K562 (cell line): ENCODE measurements at regions not wholly inside any gene's neighbourhood (a gene's known extent, or its start where the extent isn't known, plus 50 kb on each side); places are given as distances from the start of the nearest gene placed in this dataset.

Experiments used
- ATAC-seq: fragments of 200-7000 bp; cut with Tn5 transposase; 3 replicates; pipeline ENCODE4 v1.9.1; 2020; ENCODE audit warnings: moderate library complexity
- BruUV-seq: library from RNA; stranded (reverse); fragments of 400-500 nt; replicated peaks from 2 replicates; lab custom pipeline; 2021; lab: Mats Ljungman, UMichigan
- CTCF ChIA-PET: fragments of 300-600 bp; formaldehyde crosslinking; extraction: SDS; loops from one replicate; lab custom pipeline; 2021; ENCODE audit warnings: low intra/inter-chr PET ratio; lab: Yijun Ruan, JAX
- POLR2A ChIA-PET: fragments of 300-600, 350-650 bp; sonication (Branson Sonifier 250); formaldehyde crosslinking; extraction: SDS; loops from one replicate; lab custom pipeline; 2021; ENCODE audit warnings: antibody characterized with exemption, inconsistent platforms; lab: Yijun Ruan, JAX
- DNase-seq, 4 experiments: peaks; one replicate each; pipeline versions ENCODE4 v3.0.0 to v3.0.0-alpha.2; 2011 to 2018; ENCODE audit warnings: low spot score in 3 of 4, mixed read lengths in 3 of 4; ENCODE audit errors: extremely low read depth in 1 of 4
- FAIRE-seq: peaks from 2 replicates; lab custom pipeline; 2011; peaks lifted over from hg19 to GRCh38; lab: Jason Lieb, UNC
- H2AFZ ChIP-seq: 2 replicates; pipeline ENCODE4 v1.6.0; 2011; ENCODE audit warnings: low read depth, low read length, control low read depth, inconsistent platforms
- H3K27ac ChIP-seq: fragments of 200-600 bp; 3 replicates; pipeline ENCODE4 v1.8.0; 2011; ENCODE audit warnings: low read depth, mild to moderate bottlenecking, control low read depth, inconsistent platforms, low read length, moderate library complexity, mixed read lengths; ENCODE audit errors: extremely low read depth
- H3K27me3 ChIP-seq, 2 experiments: fragments of 300-600 bp in 1 of 2; 2 replicates in 1 of 2; 3 replicates in 1 of 2; pipeline versions ENCODE4 v1.6.0 to v1.8.0; 2011; ENCODE audit warnings: inconsistent platforms in 2 of 2, low read length in 2 of 2, mild to moderate bottlenecking in 1 of 2, mixed read lengths in 1 of 2, moderate library complexity in 1 of 2; ENCODE audit not compliant: control insufficient read depth in 2 of 2, insufficient read depth in 2 of 2
- H3K36me3 ChIP-seq: fragments of 300-600 bp; 3 replicates; pipeline ENCODE4 v1.8.0; 2011; ENCODE audit warnings: mild to moderate bottlenecking, low read length, inconsistent platforms; ENCODE audit not compliant: control insufficient read depth, insufficient read depth
- H3K4me1 ChIP-seq, 2 experiments: fragments of 200-600 bp in 1 of 2; replicated peaks in 1 of 2; 2 replicates in 1 of 2; 3 replicates in 1 of 2; pipeline versions ENCODE4 v1.5.1 to v1.8.0; 2011; ENCODE audit warnings: inconsistent platforms in 2 of 2, low read length in 2 of 2, mild to moderate bottlenecking in 1 of 2, mixed read lengths in 1 of 2, moderate library complexity in 1 of 2; ENCODE audit not compliant: control insufficient read depth in 2 of 2, insufficient read depth in 2 of 2
- H3K4me2 ChIP-seq: 2 replicates; pipeline ENCODE4 v1.6.1; 2011; ENCODE audit warnings: low read length, control low read depth, inconsistent platforms, mixed read lengths; ENCODE audit not compliant: insufficient read depth
- H3K4me3 ChIP-seq: fragments of 200-600 bp; sonication (generic), shearing (Covaris generic); 2 replicates; pipeline ENCODE4 v1.5.1; 2016; ENCODE audit warnings: control low read depth, inconsistent platforms
- H3K79me2 ChIP-seq: fragments of 200-600 bp; 3 replicates; pipeline ENCODE4 v1.8.0; 2011; ENCODE audit warnings: low read length, inconsistent platforms; ENCODE audit not compliant: control insufficient read depth, insufficient read depth
- H3K9ac ChIP-seq, 2 experiments: 2 replicates each; pipeline versions ENCODE4 v1.6.0 to v1.6.1; 2011; ENCODE audit warnings: low read depth in 2 of 2, low read length in 2 of 2, control low read depth in 1 of 2, inconsistent platforms in 1 of 2, mild to moderate bottlenecking in 1 of 2, mixed read lengths in 1 of 2; ENCODE audit not compliant: insufficient read depth in 1 of 2
- H3K9me1 ChIP-seq: one replicate; pipeline ENCODE4 v1.6.0; 2011; ENCODE audit warnings: inconsistent platforms, mild to moderate bottlenecking, low read length, moderate library complexity; ENCODE audit not compliant: control insufficient read depth, insufficient read depth
- H3K9me3 ChIP-seq: replicated peaks from 2 replicates; pipeline ENCODE4 v1.5.1; 2011; ENCODE audit warnings: low read depth, low read length, inconsistent platforms; ENCODE audit not compliant: control insufficient read depth, insufficient read depth
- H4K20me1 ChIP-seq: replicated peaks from 2 replicates; pipeline ENCODE4 v1.6.1; 2011; ENCODE audit warnings: low read length, inconsistent platforms, mixed read lengths; ENCODE audit not compliant: control insufficient read depth, insufficient read depth
- CBFA2T3 ChIP-seq: fragments of 450-650 bp; IDR thresholded peaks from 2 replicates; pipeline ENCODE4 v1.6.1; 2017
- DIDO1 ChIP-seq: fragments of 450-650 bp; IDR thresholded peaks from 2 replicates; pipeline ENCODE4 v1.6.1; 2016; ENCODE audit warnings: low read depth, missing biosample characterization, missing genetic modification characterization
- DMBX1 ChIP-seq: fragments of 250-450 bp; sonication (Bioruptor Pico); IDR thresholded peaks from 2 replicates; pipeline ENCODE4 v1.8.0; 2022; ENCODE audit warnings: inconsistent platforms, mild to moderate bottlenecking, moderate library complexity, borderline replicate concordance
- EGR1 ChIP-seq: fragments of 450-650 bp; conservative IDR thresholded peaks from 2 replicates; pipeline ENCODE4 v1.6.1; 2017; ENCODE audit warnings: mild to moderate bottlenecking
- HDGF ChIP-seq: fragments of 450-650 bp; IDR thresholded peaks from 2 replicates; pipeline ENCODE4 v1.6.1; 2016
- HIVEP1 ChIP-seq: fragments of 250-450 bp; sonication (Bioruptor Pico); IDR thresholded peaks from 2 replicates; pipeline ENCODE4 v1.4.0; 2020; ENCODE audit warnings: mild to moderate bottlenecking
- NCOA2 ChIP-seq, 2 experiments: fragments of 450-650 bp; IDR thresholded peaks; 2 replicates each; pipeline ENCODE4 v1.6.1; 2018; ENCODE audit warnings: mild to moderate bottlenecking in 2 of 2, moderate library complexity in 1 of 2; ENCODE audit not compliant: partially characterized antibody in 2 of 2
- NFE2L1 ChIP-seq: fragments of 450-650 bp; IDR thresholded peaks from 2 replicates; pipeline ENCODE4 v1.6.1; 2016; ENCODE audit warnings: missing genetic modification characterization, low read depth, mild to moderate bottlenecking, missing compliant biosample characterization, moderate library complexity, borderline replicate concordance
- NFYB ChIP-seq: IDR thresholded peaks from 2 replicates; pipeline ENCODE4 v1.6.1; 2011; ENCODE audit warnings: mild to moderate bottlenecking, moderate library complexity; ENCODE audit not compliant: insufficient read length; ENCODE audit errors: extremely low read depth
- RBM14 ChIP-seq: fragments of 200-400 bp; formaldehyde crosslinking; IDR thresholded peaks from 2 replicates; pipeline ENCODE4 v1.6.1; 2018; ENCODE audit warnings: low read depth, mild to moderate bottlenecking, low read length, moderate library complexity, borderline replicate concordance; ENCODE audit not compliant: insufficient read depth
- ZNF263 ChIP-seq: sonication (generic); formaldehyde crosslinking; IDR thresholded peaks from 2 replicates; pipeline ENCODE4 v1.8.0; 2022; ENCODE audit warnings: mild to moderate bottlenecking, missing genetic modification reagents, borderline replicate concordance
- ZNF511 ChIP-seq: sonication (generic); formaldehyde crosslinking; IDR thresholded peaks from 2 replicates; pipeline ENCODE4 v1.8.0; 2022; ENCODE audit warnings: mild to moderate bottlenecking, missing genetic modification reagents
- WGBS: fragments of 100-300 bp; shearing (Covaris generic); methylation state at CpG from one replicate; pipeline ENCODE4 v1.1.6; 2016; ENCODE audit warnings: low coverage, mixed read lengths; ENCODE audit not compliant: insufficient coverage; ENCODE audit errors: missing lambda C conversion rate; 5-methylcytosine and 5-hydroxymethylcytosine counted together
- in situ Hi-C: fragments of 300-500 bp; cut with MboI; formaldehyde crosslinking; loops from 4 replicates; pipeline ENCODE4 v1.15.0; 2018; ENCODE audit warnings: inconsistent platforms, mixed read lengths
- intact Hi-C: fragments of 100-400 bp; cut with micrococcal nuclease; formaldehyde crosslinking; loops from 2 replicates; pipeline ENCODE4 v1.14.2; 2022
- TF ChIP-seq, protein P1 (sequence below), 2 experiments: fragments of 450-650 bp in 1 of 2; sonication (generic) in 1 of 2; formaldehyde crosslinking; conservative IDR thresholded peaks; 2 replicates each; pipeline versions ENCODE4 v1.4.0 to v1.8.1; 2020 to 2022; ENCODE audit warnings: mild to moderate bottlenecking in 1 of 2, missing genetic modification reagents in 1 of 2
- TF ChIP-seq, protein P2 (sequence below): IDR thresholded peaks from 3 replicates; pipeline ENCODE4 v1.6.1; 2011; ENCODE audit warnings: borderline replicate concordance, mild to moderate bottlenecking; ENCODE audit not compliant: insufficient read length, insufficient read depth

- in situ Hi-C loops = no loop called here
- ATAC-seq = no peak
- no peaks in the 10 kb centered on the region for H3K9me1 ChIP-seq
Observed at GRCh38 chr7:52501696-52502095, 533.7 kb upstream of the POM121L12 start.

GRCh38 chr7:52500841-52501240, 534.6 kb upstream of the POM121L12 start:
- intact Hi-C loops = no loop called here
- WGBS = 6% methylated on average over 3 of the region's 3 CpGs
- no TSS peak for BruUV-seq
- TF ChIP-seq, protein P1, sequence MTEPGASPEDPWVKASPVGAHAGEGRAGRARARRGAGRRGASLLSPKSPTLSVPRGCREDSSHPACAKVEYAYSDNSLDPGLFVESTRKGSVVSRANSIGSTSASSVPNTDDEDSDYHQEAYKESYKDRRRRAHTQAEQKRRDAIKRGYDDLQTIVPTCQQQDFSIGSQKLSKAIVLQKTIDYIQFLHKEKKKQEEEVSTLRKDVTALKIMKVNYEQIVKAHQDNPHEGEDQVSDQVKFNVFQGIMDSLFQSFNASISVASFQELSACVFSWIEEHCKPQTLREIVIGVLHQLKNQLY (CRISPR knock-in tag; conservative IDR thresholded peaks at IDR 0.05) = no peak
- TF ChIP-seq DMBX1 (CRISPR knock-in tag) (no peak), DIDO1 (no peak), HDGF (no peak), ZNF263 (CRISPR knock-in tag) (no peak), RBM14 (no peak), ZNF511 (no peak), CBFA2T3 (no peak)

More at GRCh38 chr7:52501696-52502095, 533.7 kb upstream of the POM121L12 start:
- no peak for DNase-seq
- H3K4me3 ChIP-seq = no peak overlapping the region
- no peak overlapping the region for H3K9ac ChIP-seq
- POLR2A ChIA-PET = no interaction called here
- TF ChIP-seq, protein P2, sequence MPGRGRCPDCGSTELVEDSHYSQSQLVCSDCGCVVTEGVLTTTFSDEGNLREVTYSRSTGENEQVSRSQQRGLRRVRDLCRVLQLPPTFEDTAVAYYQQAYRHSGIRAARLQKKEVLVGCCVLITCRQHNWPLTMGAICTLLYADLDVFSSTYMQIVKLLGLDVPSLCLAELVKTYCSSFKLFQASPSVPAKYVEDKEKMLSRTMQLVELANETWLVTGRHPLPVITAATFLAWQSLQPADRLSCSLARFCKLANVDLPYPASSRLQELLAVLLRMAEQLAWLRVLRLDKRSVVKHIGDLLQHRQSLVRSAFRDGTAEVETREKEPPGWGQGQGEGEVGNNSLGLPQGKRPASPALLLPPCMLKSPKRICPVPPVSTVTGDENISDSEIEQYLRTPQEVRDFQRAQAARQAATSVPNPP = no peak
- no peak for TF ChIP-seq NFE2L1 (tag)
- no peak for TF ChIP-seq EGR1
- TF ChIP-seq NFYB = no peak
- no peak for TF ChIP-seq HIVEP1 (CRISPR knock-in tag)
- no peak for TF ChIP-seq NCOA2 (IDR thresholded peaks at IDR 0.05; ENCODE audit: partially characterized antibody in 2 of 2)
- TF ChIP-seq, all 486 proteins: peak for 0
- intact Hi-C loops = no loop called here
- H3K4me2 ChIP-seq = no peak overlapping the region
- BruUV-seq = no TSS peak
- no peak overlapping the region for H2AFZ ChIP-seq
- no peaks in the 10 kb centered on the region for H3K9me3 ChIP-seq
- CTCF ChIA-PET = no interaction called here
- WGBS = 0% methylated on average over 2 of the region's 2 CpGs
- H3K36me3 ChIP-seq = no peaks in the 10 kb centered on the region
- H3K27me3 ChIP-seq = no peaks in the 10 kb centered on the region
- H3K4me1 ChIP-seq = no peaks in the 10 kb centered on the region
- H3K27ac ChIP-seq = no peak overlapping the region
- no peak for FAIRE-seq
- H4K20me1 ChIP-seq = no peaks in the 10 kb centered on the region
- H3K79me2 ChIP-seq = no peaks in the 10 kb centered on the region

More at GRCh38 chr7:52500841-52501240, 534.6 kb upstream of the POM121L12 start:
- Histone ChIP-seq H3K4me1 (no peaks in the 10 kb centered on the region), H3K79me2 (no peaks in the 10 kb centered on the region), H3K4me3 (no peak overlapping the region), H3K9me3 (no peaks in the 10 kb centered on the region), H3K36me3 (no peaks in the 10 kb centered on the region), H3K27ac (no peak overlapping the region), H3K4me2 (no peak overlapping the region), H2AFZ (no peak overlapping the region), H3K27me3 (no peaks in the 10 kb centered on the region), H4K20me1 (no peaks in the 10 kb centered on the region), H3K9me1 (no peaks in the 10 kb centered on the region), H3K9ac (no peak overlapping the region)
- FAIRE-seq = no peak
- no peak for ATAC-seq
- CTCF ChIA-PET = no interaction called here
- DNase-seq = no peak
- in situ Hi-C loops = no loop called here
- POLR2A ChIA-PET = no interaction called here
